Keratinocyte (primary cell): ENCODE measurements at regions not wholly inside any gene's neighbourhood (a gene's known extent, or its start where the extent isn't known, plus 50 kb on each side); places are given as distances from the start of the nearest gene placed in this dataset.
"Not testable (repeated sequence)": the region's sequence is repeated elsewhere in the genome, so short reads cannot be mapped to it uniquely, and the experiment has no call there.

Source experiments
- DNase-seq: peaks from one replicate; pipeline ENCODE4 v3.0.0-alpha.2; 2011; ENCODE audit warnings: low read depth, missing footprints, low spot score
- FAIRE-seq: peaks from 2 replicates; lab custom pipeline; 2011; peaks lifted over from hg19 to GRCh38; lab: Jason Lieb, UNC
- H2AFZ ChIP-seq: 2 replicates; pipeline ENCODE4 v1.6.0; 2012; ENCODE audit warnings: low read length, control low read depth, inconsistent platforms; ENCODE audit not compliant: control insufficient read depth
- H3K27ac ChIP-seq: 2 replicates; pipeline ENCODE4 v1.5.1; 2011; ENCODE audit warnings: low read length; ENCODE audit not compliant: control insufficient read depth, insufficient read depth
- H3K27me3 ChIP-seq: 3 replicates; pipeline ENCODE4 v1.6.0; 2011; ENCODE audit warnings: low read length; ENCODE audit not compliant: control insufficient read depth, insufficient read depth; ENCODE audit errors: extremely low read depth
- H3K36me3 ChIP-seq, 2 experiments: 2 replicates in 1 of 2; 3 replicates in 1 of 2; pipeline ENCODE4 v1.5.1; 2011; ENCODE audit warnings: low read length in 2 of 2, mild to moderate bottlenecking in 1 of 2; ENCODE audit not compliant: control insufficient read depth in 2 of 2, insufficient read depth in 2 of 2; ENCODE audit errors: extremely low read depth in 1 of 2
- H3K4me1 ChIP-seq: 3 replicates; pipeline ENCODE4 v1.5.1; 2011; ENCODE audit warnings: low read length; ENCODE audit not compliant: control insufficient read depth, insufficient read depth; ENCODE audit errors: extremely low read depth
- H3K4me2 ChIP-seq: 3 replicates; pipeline ENCODE4 v1.6.0; 2011; ENCODE audit warnings: low read depth, low read length; ENCODE audit not compliant: control insufficient read depth, insufficient read depth; ENCODE audit errors: extremely low read depth
- H3K4me3 ChIP-seq, 3 experiments: fragments of 200-600 bp in 1 of 3; sonication (generic) in 1 of 3; 2 replicates in 2 of 3; 3 replicates in 1 of 3; pipeline ENCODE4 v1.5.1; 2011 to 2016; ENCODE audit warnings: low read length in 3 of 3, mild to moderate bottlenecking in 3 of 3, control low read depth in 2 of 3, inconsistent platforms in 1 of 3, low read depth in 1 of 3, mixed read lengths in 1 of 3, mixed run types in 1 of 3, moderate library complexity in 1 of 3; ENCODE audit not compliant: control insufficient read depth in 2 of 3, insufficient read depth in 2 of 3; ENCODE audit errors: extremely low read depth in 1 of 3
- H3K79me2 ChIP-seq: 2 replicates; pipeline ENCODE4 v1.6.0; 2012; ENCODE audit warnings: low read length; ENCODE audit not compliant: control insufficient read depth, insufficient read depth
- H3K9ac ChIP-seq: 3 replicates; pipeline ENCODE4 v1.6.0; 2011; ENCODE audit warnings: low read length; ENCODE audit not compliant: control insufficient read depth, insufficient read depth; ENCODE audit errors: extremely low read depth
- H3K9me1 ChIP-seq: 3 replicates; pipeline ENCODE4 v1.6.0; 2011; ENCODE audit warnings: low read length; ENCODE audit not compliant: control insufficient read depth, insufficient read depth; ENCODE audit errors: extremely low read depth
- H3K9me3 ChIP-seq: 2 replicates; pipeline ENCODE4 v1.5.1; 2012; ENCODE audit warnings: low read depth, low read length; ENCODE audit not compliant: control insufficient read depth
- H4K20me1 ChIP-seq: 3 replicates; pipeline ENCODE4 v1.6.0; 2011; ENCODE audit warnings: low read length; ENCODE audit not compliant: control insufficient read depth, insufficient read depth; ENCODE audit errors: extremely low read depth
- EZH2 ChIP-seq: IDR thresholded peaks from one replicate; pipeline ENCODE4 v1.6.1; 2012; ENCODE audit warnings: inconsistent platforms, mild to moderate bottlenecking, low read length, moderate library complexity
- dilution Hi-C: fragments of 300-500 bp; cut with MboI; formaldehyde crosslinking; loops from one replicate; pipeline ENCODE4 v1.7.0; 2020; ENCODE audit warnings: low sequenced_read_pairs; ENCODE audit not compliant: extremely low pct_ligation_motif_present
- TF ChIP-seq, protein P1 (sequence below), 3 experiments: IDR thresholded peaks in 1 of 3; conservative IDR thresholded peaks in 1 of 3; optimal IDR thresholded peaks in 1 of 3; 2 replicates in 2 of 3; 3 replicates in 1 of 3; pipeline versions ENCODE3 to v1.5.1; 2011; ENCODE audit warnings: low read length in 3 of 3, mild to moderate bottlenecking in 3 of 3, moderate library complexity in 2 of 3, control low read depth in 1 of 3, inconsistent platforms in 1 of 3; ENCODE audit not compliant: insufficient read depth in 2 of 3; ENCODE audit errors: extremely low read depth in 1 of 3

DNA sequence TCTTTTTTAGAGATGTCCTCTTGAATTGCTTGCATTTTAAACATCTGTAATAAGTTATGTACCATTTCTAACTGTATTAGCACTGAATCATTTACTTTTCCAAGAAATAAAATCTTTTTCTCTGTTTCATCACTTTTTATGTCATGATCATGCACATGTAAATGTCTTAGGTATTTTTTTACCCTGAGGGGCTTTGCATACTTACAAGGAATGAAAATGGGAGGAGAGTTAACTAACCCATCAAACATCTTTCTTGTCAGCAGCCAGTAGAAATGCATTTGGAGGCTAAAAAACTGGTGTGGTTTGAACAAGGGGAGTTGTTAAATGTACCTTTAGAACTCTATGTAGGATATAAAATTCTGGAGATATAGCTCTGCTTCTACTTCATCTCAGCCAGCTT is 1080.3 kb downstream of the GALC start:
- no peak for FAIRE-seq
- TF ChIP-seq, protein P1, sequence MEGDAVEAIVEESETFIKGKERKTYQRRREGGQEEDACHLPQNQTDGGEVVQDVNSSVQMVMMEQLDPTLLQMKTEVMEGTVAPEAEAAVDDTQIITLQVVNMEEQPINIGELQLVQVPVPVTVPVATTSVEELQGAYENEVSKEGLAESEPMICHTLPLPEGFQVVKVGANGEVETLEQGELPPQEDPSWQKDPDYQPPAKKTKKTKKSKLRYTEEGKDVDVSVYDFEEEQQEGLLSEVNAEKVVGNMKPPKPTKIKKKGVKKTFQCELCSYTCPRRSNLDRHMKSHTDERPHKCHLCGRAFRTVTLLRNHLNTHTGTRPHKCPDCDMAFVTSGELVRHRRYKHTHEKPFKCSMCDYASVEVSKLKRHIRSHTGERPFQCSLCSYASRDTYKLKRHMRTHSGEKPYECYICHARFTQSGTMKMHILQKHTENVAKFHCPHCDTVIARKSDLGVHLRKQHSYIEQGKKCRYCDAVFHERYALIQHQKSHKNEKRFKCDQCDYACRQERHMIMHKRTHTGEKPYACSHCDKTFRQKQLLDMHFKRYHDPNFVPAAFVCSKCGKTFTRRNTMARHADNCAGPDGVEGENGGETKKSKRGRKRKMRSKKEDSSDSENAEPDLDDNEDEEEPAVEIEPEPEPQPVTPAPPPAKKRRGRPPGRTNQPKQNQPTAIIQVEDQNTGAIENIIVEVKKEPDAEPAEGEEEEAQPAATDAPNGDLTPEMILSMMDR (optimal IDR thresholded peaks at IDR 0.05 in 1 of 3, IDR thresholded peaks at IDR 0.05 in 1 of 3, conservative IDR thresholded peaks at IDR 0.05 in 1 of 3; ENCODE audit: extremely low read depth in 1 of 3, insufficient read depth in 2 of 3, low read length in 3 of 3): no peak
- no peak for TF ChIP-seq EZH2
- no peak overlapping the region for H3K9ac ChIP-seq
- no peaks in the 10 kb centered on the region for H3K9me3 ChIP-seq
- H3K27ac ChIP-seq: no peak overlapping the region
- no peaks in the 10 kb centered on the region for H3K4me1 ChIP-seq
- H3K4me2 ChIP-seq: no peak overlapping the region
- H2AFZ ChIP-seq: no peak overlapping the region
- no peaks in the 10 kb centered on the region for H3K27me3 ChIP-seq
- no peaks in the 10 kb centered on the region for H4K20me1 ChIP-seq
- dilution Hi-C loops: no loop called here
- no peak for DNase-seq
- H3K79me2 ChIP-seq: no peaks in the 10 kb centered on the region
- H3K9me1 ChIP-seq: no peaks in the 10 kb centered on the region
- H3K36me3 ChIP-seq: no peaks in the 10 kb centered on the region
- no peak overlapping the region for H3K4me3 ChIP-seq

DNA sequence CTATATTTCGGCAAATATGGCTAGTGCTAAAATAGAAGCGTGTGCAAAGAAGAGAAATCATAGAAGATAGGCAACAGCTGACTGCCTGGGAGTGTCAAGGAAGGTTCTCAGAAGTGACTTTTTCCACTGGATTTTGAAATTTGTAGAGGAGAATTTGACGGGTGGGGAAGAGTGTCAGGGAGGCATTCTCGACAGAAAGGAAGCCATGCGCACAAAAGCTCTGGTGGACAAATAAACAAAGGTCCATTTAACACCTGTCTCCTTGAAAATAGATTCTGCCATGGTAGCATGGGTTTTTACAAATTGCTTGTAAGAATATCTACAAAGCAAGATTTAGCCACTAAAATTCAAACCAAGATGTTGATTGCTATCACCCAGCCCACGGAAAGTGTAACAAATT is 1081.5 kb downstream of the GALC start:
- FAIRE-seq: no peak

DNA sequence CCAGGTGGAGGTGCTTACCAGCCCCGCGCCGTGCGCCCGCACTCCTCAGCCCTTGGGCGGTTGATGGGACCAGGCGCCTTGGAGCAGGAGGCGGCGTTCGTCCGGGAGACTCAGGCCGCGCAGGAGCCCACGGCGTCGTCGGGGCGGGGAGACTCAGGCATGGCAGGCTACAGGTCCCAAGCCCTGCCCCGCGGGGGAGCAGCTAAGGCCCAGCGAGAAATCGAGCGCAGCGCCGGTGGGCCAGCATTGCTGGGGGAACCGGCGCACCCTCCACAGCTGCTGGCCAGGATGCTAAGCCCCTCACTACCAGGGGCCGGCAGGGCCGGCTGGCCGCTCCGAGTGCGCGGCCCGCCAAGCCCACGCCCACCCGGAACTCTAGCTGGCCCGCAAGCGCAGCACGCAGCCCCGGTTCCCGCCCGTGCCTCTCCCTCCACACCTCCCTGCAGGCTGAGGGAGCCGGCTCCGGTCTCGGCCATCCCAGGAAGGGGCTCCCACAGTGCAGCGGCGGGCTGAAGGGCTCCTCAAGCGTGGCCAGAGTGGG is 1087.5 kb downstream of the GALC start:
- H4K20me1 ChIP-seq, dilution Hi-C loops, H3K79me2 ChIP-seq, H3K9me1 ChIP-seq, DNase-seq, H3K36me3 ChIP-seq, H3K9me3 ChIP-seq, H3K27me3 ChIP-seq, H3K4me1 ChIP-seq, H2AFZ ChIP-seq, FAIRE-seq, H3K4me3 ChIP-seq, H3K4me2 ChIP-seq, H3K27ac ChIP-seq, H3K9ac ChIP-seq: not testable (repeated sequence)

More for the DNA sequence above, 1081.5 kb downstream of the GALC start:
- TF ChIP-seq, protein P1 (optimal IDR thresholded peaks at IDR 0.05 in 1 of 3, IDR thresholded peaks at IDR 0.05 in 1 of 3, conservative IDR thresholded peaks at IDR 0.05 in 1 of 3; ENCODE audit: extremely low read depth in 1 of 3, insufficient read depth in 2 of 3, low read length in 3 of 3): no peak
- TF ChIP-seq EZH2: no peak
- Histone ChIP-seq H3K4me3 (no peak overlapping the region), H3K27ac (no peak overlapping the region), H3K4me2 (no peak overlapping the region), H4K20me1 (no peaks in the 10 kb centered on the region), H3K9ac (no peak overlapping the region), H2AFZ (no peak overlapping the region), H3K79me2 (no peaks in the 10 kb centered on the region), H3K27me3 (no peaks in the 10 kb centered on the region), H3K36me3 (no peaks in the 10 kb centered on the region), H3K9me1 (no peaks in the 10 kb centered on the region), H3K9me3 (no peaks in the 10 kb centered on the region), H3K4me1 (no peaks in the 10 kb centered on the region)
- dilution Hi-C loops: no loop called here
- no peak for DNase-seq
